ENCODE measurements at regions not wholly inside any gene's neighbourhood (a gene's known extent, or its start where the extent isn't known, plus 50 kb on each side); places are given as distances from the start of the nearest gene placed in this dataset.
"Not testable (repeated sequence)": the region's sequence is repeated elsewhere in the genome, so short reads cannot be mapped to it uniquely, and the experiment has no call there.

DNA sequence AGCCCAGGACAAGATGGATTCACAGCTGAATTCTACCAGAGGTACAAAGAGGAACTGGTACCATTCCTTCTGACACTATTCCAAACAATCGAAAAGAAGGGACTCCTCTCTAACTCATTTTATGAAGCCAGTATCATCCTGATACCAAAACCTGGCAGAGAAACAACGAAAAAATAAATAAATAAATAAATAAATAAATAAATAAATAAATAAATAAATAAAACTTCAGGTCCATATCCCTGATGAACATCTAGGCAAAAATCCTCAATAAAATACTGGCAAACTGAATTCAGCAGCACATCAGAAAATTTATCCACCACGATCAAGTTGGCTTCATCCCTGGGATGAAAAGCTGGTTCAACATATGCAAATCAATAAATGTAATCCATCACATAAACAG, 1272.1 kb downstream of the FAM133A start:
- DNase-seq; intact Hi-C loops (cut with DNase I): not testable (repeated sequence)

DNA sequence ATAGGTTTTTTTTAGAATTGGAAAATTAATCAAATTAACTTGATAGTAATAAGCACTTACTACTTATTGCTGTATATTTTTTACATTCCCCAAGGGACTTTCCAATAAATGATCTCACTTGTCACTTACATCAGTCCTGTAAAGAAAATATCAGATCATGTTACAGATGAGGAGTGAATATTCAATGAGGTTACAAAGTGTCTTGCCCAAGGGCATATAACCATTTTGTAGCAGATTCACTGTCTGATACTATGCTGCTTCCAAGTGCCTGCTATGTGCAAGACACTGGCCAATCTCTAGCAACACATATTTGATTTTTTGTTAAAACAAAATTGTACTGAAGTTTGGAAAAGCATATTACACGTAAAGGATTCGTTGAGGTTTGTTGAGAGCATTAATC, 1287.7 kb downstream of the FAM133A start:
- DNase-seq = no peak
- intact Hi-C loops (cut with DNase I) = no loop called here

DNA sequence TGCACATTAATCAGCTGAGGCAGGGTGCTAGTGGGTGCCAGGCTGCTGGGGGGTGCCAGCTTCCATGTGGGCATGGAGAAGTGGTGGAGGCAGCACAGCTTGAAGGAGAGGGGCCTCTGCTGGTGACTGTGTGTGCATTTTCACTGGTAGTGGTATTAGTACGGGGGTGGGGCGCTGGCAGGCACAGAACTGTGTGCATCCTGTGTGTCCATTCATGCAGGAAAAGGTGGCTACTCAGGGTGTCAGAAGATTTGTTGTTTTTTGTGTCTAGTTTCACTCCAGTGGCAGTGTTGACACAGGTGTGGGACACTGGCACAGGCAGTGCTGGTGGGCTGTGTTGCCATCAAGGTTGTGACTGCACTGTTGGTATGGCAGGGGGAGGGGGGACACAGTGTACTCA, 1303.6 kb downstream of the FAM133A start:
- no peak for DNase-seq
- intact Hi-C loops (cut with DNase I) = no loop called here

DNA sequence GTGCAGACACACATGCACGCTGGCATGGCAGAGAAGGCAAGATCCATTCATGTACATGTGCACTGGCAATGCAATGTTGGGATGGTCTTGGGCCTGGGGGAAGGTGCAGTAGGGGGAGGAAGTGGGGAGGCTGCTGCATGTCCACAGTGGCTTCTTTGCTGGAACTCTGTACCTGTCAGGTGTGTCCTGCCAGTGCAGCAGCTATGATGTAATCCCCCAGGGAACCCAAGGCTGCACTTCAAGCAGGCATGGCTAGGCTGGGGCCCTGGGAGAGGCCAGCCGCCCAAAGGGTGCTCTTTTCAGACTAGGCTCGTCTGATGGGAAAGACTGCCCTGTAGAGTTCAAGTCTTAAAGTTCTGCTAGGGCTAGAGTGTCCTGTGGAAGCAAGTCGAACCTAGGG, 1304.0 kb downstream of the FAM133A start:
- DNase-seq = no peak
- intact Hi-C loops (cut with DNase I) = no loop called here
